ENCODE measurements at regions not wholly inside any gene's neighbourhood (a gene's known extent, or its start where the extent isn't known, plus 50 kb on each side); places are given as distances from the start of the nearest gene placed in this dataset.
"Not testable (repeated sequence)": the region's sequence is repeated elsewhere in the genome, so short reads cannot be mapped to it uniquely, and the experiment has no call there.

DNA sequence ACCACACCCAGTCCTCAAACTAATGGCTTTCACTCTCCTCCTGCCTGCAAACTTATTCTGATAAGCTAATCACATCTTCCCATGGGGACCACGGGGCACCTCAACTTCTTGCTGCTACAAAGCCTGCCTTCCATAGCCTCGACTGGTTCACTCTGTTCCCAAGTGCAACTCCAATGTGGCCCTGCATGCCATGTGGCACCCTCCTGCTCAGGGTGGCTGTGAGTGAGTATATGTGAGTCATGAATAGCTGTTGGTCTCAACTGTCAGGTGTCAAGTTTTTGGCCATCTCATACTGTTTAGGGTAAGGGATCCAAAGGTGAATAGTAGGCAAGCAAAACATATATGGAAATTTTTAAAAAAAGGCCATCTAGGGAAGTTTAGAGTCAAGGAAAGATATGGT, 276.1 kb upstream of the DCC start:
- DNase-seq (ENCODE audit: low spot score), result no peak

DNA sequence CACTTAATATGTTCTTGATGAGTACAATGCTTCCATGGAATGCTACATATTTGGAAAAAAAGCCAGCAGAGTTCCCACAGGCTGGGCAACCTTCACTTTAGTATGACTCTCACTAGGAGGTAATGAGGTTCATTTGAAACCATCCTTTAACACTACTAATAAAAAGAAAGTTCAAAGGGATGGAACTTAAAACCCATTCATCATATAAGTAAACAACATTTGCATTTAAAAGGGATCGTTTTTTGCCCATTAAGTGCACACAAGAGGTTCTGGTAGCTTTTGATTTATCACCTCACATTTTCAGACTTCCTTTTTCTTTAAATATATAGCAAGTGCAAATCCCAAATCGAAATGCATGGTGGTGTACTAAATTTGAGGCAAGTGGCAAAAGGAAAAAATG, 270.8 kb upstream of the DCC start:
- DNase-seq (ENCODE audit: low spot score), result no peak

DNA sequence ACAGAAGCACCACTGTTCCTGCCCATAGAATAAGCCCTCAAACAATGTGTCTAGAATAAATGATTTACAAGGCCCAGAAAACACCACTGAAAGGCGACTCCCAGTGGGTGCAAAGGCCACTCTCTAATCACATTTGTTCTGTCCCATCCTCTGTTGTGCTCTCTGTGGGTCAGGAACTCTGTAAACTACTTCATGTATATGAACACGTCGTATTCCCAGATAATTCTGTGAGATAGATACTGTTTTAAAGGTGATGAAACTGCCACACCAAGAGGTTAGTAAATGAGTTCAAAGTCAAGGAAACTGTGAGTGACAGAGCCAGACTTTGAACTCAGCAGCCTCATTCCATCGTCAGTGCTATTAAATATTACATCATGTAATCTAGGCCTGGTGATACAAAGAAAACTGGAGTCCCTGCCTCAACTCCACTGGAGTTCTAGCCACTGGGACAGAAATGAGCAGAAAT, 269.7 kb upstream of the DCC start:
- DNase-seq (ENCODE audit: low spot score), result no peak

GRCh38 chr18:52077251-52077983, 262.6 kb upstream of the DCC start:
- no peak for DNase-seq (ENCODE audit: low spot score)

DNA sequence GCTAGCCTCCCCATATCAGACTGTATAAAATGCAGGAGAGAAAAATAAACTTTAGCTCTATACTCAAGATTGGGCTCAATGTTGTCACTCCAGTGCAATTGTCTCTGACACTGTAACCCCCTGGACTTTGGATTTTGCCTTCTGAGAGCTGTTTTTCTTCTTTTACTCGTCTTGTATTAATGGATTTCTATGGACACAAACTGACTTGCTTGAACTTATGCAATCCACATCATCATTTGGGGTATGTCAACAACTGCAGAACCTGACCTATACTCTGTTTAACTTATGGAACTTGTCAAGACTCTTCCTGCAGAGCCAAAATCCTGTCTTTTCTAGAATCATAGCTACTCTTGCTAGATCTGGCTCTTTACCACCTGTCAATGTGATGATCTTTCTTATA, 257.8 kb upstream of the DCC start:
- no peak for DNase-seq (ENCODE audit: low spot score)

DNA sequence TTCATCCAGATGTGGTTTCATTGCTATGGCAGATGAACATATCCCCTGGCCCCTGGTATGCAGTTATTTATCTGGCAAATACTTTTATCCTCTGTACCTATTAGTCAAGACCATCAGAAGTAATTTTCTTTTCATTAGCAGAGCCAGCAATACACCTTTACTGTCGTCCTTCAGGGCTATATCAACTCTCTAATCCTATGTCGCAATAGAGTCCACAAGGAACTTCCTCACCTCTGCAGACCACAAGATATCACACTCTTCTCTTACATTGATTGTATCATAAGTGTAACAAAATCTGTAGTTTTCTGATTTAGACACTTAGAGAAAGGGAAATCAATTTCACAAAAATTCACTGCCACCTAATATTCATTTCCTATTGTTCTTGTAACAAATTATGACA, 252.9 kb upstream of the DCC start:
- DNase-seq (ENCODE audit: low spot score), result no peak

DNA sequence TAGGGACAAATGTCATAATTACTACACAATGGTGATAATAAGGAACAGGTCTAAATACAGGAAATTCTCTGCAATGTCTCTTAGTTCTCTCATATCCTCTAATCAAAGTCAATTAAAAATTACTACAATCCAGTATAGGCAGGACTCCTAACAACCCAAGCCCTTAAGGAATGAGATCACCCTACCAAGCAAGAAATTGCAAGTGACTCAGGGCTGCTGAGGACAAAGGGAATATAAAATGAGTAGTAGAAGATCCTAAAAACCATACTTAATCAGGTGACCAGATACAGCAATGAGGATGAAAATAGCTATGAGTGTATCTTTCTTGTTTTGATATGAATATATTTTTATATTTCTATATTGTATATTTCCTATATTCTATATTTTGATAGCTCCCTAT, 250.0 kb upstream of the DCC start:
- DNase-seq (ENCODE audit: low spot score), result no peak

DNA sequence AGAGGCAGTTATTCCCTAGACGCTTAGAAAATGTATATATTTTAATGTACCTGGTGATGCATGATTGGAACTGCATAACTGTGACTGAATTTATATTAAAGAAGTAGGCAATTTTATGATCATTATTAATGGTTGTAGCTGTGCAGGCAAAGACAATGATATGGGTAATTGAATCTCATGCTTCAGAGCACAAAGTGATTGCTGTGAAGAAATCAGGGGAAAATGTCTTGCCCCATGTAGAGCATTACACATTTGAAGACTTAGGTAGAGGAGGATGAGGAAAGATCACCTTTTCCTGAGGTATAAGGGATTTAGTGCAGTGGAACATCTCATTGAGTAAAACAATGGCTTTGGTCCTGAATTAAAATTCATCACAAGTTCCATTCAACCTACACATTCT, 246.8 kb upstream of the DCC start:
- no peak for DNase-seq (ENCODE audit: low spot score)

- no peak for DNase-seq (ENCODE audit: low spot score)
Measured at GRCh38 chr18:52118684-52119083, 221.3 kb upstream of the DCC start.

GRCh38 chr18:52130624-52131301, 209.2 kb upstream of the DCC start:
- DNase-seq (ENCODE audit: low spot score), result no peak

DNA sequence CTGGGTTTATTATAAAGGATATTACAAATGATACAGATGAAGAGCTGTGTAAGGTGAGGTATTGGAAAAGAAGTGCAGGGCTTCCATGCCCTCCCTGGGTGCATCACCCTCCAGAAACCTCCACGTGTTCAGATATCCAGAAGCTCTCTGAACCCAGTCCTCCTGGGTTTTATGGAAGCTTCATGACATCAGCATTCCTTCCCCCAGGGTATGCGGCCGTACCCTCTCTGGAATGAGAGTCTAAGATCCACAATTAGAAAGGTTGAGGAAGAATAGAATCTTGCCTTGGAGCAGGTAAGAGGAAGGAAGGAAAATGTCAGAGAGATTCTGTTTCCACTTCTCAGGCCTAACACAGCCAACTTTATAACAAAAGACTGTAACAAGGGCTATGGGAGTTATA, 208.2 kb upstream of the DCC start:
- DNase-seq (ENCODE audit: low spot score), result no peak

DNA sequence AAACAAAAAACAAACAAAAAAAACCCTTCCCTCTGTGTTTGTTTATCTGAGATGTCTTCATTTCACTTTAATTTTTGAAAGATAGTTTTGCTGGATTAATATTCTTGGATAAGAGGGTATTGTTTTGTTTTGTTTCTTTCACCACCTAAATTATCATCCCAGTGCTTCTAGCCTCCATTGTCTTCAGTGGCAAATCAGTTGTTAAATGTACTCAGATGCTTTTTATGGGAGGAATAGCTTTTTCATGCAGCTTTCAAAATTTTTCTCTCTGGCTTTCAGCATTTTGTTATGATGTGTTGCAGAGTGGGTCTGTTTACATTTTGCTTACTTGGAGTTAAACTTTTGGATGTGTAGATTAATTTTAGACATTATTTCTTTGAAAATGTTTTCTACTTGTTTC, 203.5 kb upstream of the DCC start:
- no peak for DNase-seq (ENCODE audit: low spot score)

- DNase-seq (ENCODE audit: low spot score), result no peak
Measured at GRCh38 chr18:52140986-52141385, 199.0 kb upstream of the DCC start.

- no peak for DNase-seq (ENCODE audit: low spot score)
Measured at GRCh38 chr18:52150050-52150449, 189.9 kb upstream of the DCC start.

DNA sequence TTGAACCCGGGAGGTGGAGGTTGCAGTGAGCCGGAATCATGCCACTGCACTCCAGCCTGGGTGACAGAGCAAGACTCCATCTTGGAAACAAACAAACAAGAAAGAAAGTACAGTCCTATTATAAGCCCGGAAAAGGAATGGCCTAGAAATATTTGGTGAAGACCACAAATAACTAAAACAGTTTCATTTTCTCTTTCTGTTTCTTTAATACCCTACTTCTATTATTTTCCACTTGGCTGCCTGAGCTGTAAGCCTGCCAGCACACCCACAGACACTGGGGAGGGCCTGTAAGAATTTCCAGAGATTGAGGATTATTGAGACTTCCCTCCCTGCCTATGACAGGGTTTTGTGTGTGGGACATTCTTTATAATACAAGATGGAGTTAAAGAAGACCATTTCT, 188.0 kb upstream of the DCC start:
- DNase-seq (ENCODE audit: low spot score), result no peak

DNA sequence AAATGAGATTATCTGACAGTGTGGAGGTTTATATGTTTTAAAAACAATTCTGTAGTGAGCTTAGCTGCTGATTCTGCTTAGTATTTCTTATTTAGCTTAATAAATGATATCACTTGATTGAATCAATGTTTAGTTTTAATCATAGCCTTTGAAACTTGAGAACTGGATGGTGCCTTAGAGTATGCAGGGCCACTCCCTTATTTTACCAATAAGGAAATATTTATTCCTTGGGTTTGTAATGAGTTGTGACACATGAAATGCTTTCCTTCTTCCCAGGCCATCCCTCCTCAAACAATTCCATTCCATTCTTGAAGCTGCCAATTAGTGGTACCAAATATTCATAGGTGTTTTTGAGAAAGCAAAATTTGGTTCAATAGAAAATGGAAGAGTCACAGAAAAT, 183.8 kb upstream of the DCC start:
- DNase-seq (ENCODE audit: low spot score), result no peak

- no peak for DNase-seq (ENCODE audit: low spot score)
Measured at GRCh38 chr18:52160636-52161035, 179.4 kb upstream of the DCC start.

- no peak for DNase-seq (ENCODE audit: low spot score)
Measured at GRCh38 chr18:52163478-52163877, 176.5 kb upstream of the DCC start.

GRCh38 chr18:52168131-52168530, 171.9 kb upstream of the DCC start:
- DNase-seq (ENCODE audit: low spot score), result not testable (repeated sequence)

DNA sequence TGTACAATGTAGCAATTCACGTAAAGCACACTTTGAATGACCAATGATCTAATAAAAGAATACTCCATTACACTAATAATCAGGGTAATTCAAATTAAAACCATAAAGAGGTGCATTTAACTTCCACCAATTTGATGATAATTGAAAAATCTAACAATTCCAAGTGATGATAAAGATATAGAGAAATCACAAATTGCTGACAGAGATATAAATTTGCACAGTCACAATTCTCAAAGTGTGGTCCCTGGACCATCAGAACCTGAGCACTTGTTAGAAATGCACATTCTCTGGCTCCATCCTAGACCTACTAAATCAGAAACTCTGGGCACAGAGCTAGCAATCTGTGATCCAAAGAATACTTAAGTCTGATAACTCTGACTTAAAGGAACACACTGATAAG, 165.8 kb upstream of the DCC start:
- DNase-seq (ENCODE audit: low spot score), result no peak

- no peak for DNase-seq (ENCODE audit: low spot score)
Measured at GRCh38 chr18:52175406-52175805, 164.6 kb upstream of the DCC start.

DNA sequence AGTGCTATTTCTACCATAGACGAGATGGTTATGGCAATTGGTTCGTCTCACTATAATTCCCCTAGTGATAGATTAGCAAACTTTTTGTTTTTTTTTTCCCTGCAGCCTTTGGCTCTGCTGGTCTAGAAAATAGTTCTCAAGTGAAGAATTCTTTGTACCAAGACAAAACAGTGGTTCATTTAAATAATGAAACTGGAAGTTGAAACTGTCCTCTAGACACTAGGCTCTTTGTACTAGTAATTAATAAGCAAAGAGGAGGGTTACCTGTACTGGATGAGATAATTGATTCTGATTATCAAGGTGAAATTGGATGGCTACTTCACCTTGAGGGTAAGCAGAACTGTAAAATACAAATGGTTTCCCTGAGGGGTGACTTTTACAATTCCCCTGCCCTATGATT, 156.9 kb upstream of the DCC start:
- DNase-seq (ENCODE audit: low spot score), result no peak

GRCh38 chr18:52190195-52190594, 149.8 kb upstream of the DCC start:
- no peak for DNase-seq (ENCODE audit: low spot score)

- DNase-seq (ENCODE audit: low spot score), result no peak
Measured at GRCh38 chr18:52190631-52191030, 149.4 kb upstream of the DCC start.
